MG63 (cell line): ENCODE measurements at regions not wholly inside any gene's neighbourhood (a gene's known extent, or its start where the extent isn't known, plus 50 kb on each side); places are given as distances from the start of the nearest gene placed in this dataset.

ENCODE experiments used
- DNase-seq: peaks from one replicate; pipeline ENCODE4 v3.0.0-alpha.2; 2020
- H3K27me3 ChIP-seq: fragments of 250-450 bp; sonication (Bioruptor Pico); 2 replicates; pipeline ENCODE4 v1.5.1; 2020; ENCODE audit warnings: mild to moderate bottlenecking, moderate library complexity
- H3K36me3 ChIP-seq: fragments of 250-450 bp; sonication (Bioruptor Pico); 2 replicates; pipeline ENCODE4 v1.5.1; 2020; ENCODE audit warnings: mild to moderate bottlenecking, moderate library complexity
- H3K4me3 ChIP-seq: fragments of 250-450 bp; sonication (Bioruptor Pico); 2 replicates; pipeline ENCODE4 v1.5.1; 2020; ENCODE audit warnings: mild to moderate bottlenecking, moderate library complexity
- H3K9me3 ChIP-seq: fragments of 250-450 bp; sonication (Bioruptor Pico); 2 replicates; pipeline ENCODE4 v1.5.1; 2020; ENCODE audit warnings: mild to moderate bottlenecking, moderate library complexity

DNA sequence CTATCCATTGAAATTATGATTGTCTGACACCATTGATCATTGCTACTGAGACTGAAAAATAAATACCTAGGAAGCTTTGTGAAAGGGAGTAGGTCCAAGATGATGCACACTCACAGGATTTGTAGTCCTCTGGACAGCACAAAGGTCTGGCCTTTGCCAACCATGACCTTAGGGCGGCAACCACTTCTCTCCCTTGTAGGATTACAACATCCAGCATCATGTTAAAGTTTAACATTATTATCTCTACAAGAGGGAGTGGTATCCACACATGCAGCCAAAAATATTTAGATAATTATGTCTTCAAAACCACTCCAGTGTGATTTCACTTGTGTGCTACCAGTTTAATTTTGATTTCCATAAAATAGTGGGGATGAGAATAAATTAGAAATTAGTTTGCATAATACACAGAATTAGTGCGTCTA, 51.1 kb upstream of the NHSL1 start:
- no peak overlapping the region for H3K4me3 ChIP-seq
- H3K27me3 ChIP-seq, result no peaks in the 10 kb centered on the region
- H3K9me3 ChIP-seq, result no peaks in the 10 kb centered on the region
- H3K36me3 ChIP-seq, result no peaks in the 10 kb centered on the region; the same call in 1 of the 2 replicates
- peak; percentile 73 for DNase-seq

DNA sequence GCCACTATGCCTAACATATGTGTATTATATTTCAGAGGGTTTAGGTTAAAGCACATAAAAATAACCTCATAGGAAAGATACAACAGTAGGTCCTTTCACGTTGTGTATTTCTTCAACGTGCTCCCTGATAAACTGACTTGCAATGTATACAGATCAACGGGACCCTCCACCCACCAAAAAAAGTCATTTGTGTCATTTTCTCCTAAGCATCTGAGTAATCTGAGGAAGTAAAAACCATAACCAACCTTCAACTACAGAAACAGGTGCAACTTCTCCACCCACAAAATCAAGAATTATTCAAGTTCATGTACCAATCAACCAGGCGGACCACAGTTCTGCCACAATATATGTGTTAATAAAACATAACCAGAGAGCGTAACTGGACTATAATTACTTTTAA, 54.9 kb upstream of the NHSL1 start:
- Histone ChIP-seq H3K36me3 (no peaks in the 10 kb centered on the region), H3K27me3 (no peaks in the 10 kb centered on the region), H3K4me3 (no peak overlapping the region), H3K9me3 (no peaks in the 10 kb centered on the region)
- no peak for DNase-seq

DNA sequence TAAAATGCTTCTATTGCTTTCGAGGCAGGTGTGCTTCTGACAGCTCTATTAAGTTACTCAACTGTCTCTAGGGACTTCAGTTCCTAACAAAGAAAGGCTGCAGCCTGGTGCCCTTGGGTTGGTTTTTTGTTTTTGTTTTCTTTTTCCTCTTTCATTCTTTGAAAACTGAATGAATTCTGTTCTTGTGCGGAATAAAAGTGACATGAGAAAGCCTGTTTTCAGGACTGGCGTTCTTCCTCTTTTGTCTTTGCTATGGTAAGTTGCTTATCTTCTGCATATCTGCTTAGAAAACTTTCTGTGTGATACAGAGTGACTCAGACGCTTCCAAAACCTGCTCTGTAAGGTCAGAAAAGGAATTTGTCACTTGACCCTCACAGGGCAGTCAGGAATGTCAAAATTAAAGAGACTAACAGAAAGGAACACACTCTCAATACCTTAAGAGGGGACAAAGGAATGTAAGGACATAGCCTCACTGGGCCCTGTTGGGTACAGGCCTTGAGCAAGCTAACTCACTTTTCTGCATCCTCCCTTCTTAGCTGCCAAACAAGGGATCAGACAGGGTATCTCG, 56.2 kb upstream of the NHSL1 start:
- Histone ChIP-seq H3K9me3 (no peaks in the 10 kb centered on the region), H3K36me3 (no peaks in the 10 kb centered on the region), H3K4me3 (no peak overlapping the region), H3K27me3 (no peaks in the 10 kb centered on the region)
- no peak for DNase-seq

DNA sequence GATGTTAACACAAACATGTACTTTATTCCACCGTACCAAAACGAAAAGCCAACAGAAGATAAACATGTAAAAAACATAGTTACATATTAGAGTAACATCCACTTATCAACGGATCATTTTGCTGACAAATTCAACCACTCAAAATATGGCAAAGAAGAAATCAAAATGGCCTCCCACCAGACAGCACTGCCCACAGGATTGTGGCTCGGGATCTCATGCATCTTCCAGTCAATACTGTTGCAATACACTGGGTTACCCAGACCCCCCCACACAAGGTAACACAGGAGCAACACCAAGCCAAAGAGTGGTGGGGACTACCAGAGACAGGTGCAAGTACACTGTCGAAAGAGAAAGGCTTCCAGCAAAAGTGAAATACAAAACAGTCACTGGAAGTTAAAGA, 57.9 kb upstream of the NHSL1 start:
- DNase-seq, result no peak
- Histone ChIP-seq H3K9me3 (no peaks in the 10 kb centered on the region), H3K36me3 (no peaks in the 10 kb centered on the region), H3K4me3 (no peak overlapping the region), H3K27me3 (no peaks in the 10 kb centered on the region)

DNA sequence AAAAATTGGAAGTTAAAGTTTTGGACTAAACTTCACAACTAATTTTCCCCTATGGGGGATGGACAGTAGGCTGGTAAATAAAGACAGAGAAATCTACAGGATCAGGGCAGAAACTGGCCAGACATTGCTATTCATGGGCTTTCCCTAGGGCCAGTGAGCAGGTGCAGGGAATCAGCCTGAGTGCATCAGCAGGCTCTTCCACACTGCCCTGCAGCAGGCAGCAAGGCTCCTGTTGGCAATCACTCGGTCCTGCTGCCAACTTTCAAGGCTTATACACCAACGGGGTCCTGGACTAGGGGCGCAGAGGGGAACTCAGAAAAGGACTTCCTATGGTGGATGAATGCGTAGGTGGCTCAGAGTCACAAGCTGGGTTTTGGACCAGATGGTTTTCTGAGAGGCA, 59.8 kb upstream of the NHSL1 start:
- H3K9me3 ChIP-seq, result no peaks in the 10 kb centered on the region
- H3K36me3 ChIP-seq, result no peaks in the 10 kb centered on the region
- DNase-seq, result no peak
- no peak overlapping the region for H3K4me3 ChIP-seq
- no peaks in the 10 kb centered on the region for H3K27me3 ChIP-seq

DNA sequence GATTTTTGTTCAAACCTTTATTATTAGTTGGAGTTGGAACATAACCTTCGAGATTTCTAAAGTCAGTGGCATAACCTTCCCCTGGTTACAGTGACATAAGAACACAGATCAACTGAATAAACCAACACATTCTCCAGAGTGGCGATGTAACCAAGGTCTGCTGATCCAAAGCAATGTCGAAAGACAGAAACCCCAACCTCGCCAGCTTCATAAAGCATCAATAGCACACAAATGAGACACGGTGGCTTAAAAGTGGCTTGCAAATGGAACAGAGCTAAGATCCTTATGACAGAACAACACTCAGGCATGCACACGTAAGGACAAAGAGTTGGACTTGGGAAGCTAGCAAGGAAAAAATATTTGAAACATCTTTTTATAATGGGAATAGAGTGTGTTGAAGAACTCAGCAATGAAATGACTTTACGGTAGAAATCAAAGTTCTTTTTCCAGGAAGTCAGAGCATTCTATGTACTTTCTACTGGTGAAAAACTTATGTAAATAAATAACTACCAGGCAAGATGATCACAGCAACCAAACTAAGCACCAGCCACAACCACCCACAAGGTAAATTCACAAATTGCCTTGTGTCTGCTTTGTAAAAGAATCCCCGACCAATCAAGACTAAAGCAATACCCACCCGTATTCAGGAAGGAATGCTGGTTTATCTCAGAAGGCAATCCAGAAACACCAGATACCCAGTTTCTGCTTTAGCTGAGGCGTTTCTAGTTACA, 61.0 kb upstream of the NHSL1 start:
- Histone ChIP-seq H3K27me3 (no peaks in the 10 kb centered on the region), H3K9me3 (no peaks in the 10 kb centered on the region), H3K4me3 (peak overlapping the region; percentile 5), H3K36me3 (no peaks in the 10 kb centered on the region)
- DNase-seq, result no peak

DNA sequence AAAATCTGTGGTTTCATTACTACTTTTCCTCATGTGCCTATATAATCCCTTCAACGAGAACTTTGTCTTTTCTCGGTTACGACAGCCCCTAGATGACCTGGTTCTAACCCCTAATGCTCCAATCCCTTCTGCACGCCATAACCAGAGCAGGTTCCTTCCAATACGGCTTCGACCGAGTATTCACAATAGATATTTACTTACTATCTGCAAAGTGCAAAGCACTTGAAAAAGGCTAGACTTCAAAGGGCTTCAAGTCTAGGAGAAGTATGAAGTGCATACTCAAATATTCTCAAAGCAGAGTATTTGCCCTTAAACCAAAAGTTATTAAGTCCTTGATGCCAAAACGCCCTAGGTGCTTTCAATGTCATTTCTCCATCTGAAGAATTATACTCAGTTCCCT, 63.4 kb upstream of the NHSL1 start:
- Histone ChIP-seq H3K36me3 (no peaks in the 10 kb centered on the region), H3K27me3 (no peaks in the 10 kb centered on the region), H3K4me3 (no peak overlapping the region), H3K9me3 (no peaks in the 10 kb centered on the region)
- no peak for DNase-seq

DNA sequence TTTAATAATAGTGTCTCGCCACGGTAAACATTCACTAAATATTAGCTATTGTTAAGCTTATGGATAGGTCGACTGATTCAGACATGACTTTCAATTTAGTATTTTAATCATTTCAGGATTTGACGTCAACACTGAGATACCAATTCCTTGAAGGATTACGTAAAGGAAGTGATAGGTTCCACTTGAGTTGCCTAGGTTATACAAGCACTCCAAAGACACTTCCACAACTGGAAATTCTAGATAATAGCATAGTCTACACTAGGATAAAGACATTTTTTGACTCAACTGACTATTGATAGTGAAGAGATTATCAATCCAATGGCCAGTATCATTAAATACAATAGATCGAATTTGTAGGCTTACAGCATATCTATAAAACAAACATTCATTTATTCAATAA, 63.9 kb upstream of the NHSL1 start:
- DNase-seq, result no peak
- H3K9me3 ChIP-seq, result no peaks in the 10 kb centered on the region
- no peaks in the 10 kb centered on the region for H3K36me3 ChIP-seq
- H3K4me3 ChIP-seq, result no peak overlapping the region
- H3K27me3 ChIP-seq, result no peaks in the 10 kb centered on the region

DNA sequence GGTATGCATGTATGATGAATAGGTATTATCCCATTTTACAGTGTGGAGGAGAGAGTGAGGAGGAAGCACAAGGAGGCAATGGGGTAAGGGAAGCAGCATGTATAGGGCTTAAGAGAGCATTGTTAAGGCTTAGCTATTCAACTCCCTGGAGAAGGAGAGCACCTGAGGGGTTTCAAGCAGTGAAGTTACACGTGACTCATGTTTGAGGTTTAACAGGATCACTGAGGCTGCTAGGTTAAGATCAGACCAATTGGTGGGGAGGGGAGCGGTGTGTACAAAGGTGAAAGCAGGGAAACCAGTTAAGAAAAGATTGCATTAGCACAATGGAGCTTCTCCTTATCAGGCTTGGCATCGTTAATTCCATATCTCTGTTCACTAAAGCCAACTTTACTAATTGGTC, 64.4 kb upstream of the NHSL1 start:
- H3K4me3 ChIP-seq, result no peak overlapping the region
- H3K9me3 ChIP-seq, result no peaks in the 10 kb centered on the region
- no peak for DNase-seq
- H3K36me3 ChIP-seq, result no peaks in the 10 kb centered on the region
- no peaks in the 10 kb centered on the region for H3K27me3 ChIP-seq

DNA sequence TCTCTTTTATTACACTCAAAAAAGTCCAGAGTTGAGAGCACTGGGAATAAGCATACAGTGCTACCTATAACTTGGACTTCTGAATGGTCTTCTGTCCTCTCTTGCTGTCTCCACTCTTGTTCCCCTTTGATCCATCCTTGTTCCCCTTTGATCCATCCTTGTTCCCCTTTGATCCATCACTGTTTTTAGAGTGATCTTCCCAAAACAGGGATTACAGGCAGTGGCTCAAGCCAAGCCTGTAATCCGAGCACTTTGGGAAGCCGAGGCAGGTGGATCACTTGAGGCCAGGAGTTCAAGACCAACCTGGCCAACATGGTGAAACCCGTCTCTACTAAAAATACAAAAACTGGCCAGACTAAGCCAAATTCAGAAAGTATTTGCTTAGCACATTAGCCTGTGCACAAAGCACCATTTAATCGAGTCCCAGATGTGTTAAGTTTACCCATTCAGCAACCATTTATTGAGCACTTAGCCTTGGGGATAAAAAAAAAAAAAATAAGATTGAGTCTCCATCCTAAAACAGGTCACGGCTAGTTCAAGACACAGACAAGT, 65.0 kb upstream of the NHSL1 start:
- H3K27me3 ChIP-seq, result no peaks in the 10 kb centered on the region
- H3K4me3 ChIP-seq, result no peak overlapping the region
- no peaks in the 10 kb centered on the region for H3K9me3 ChIP-seq
- no peak for DNase-seq
- H3K36me3 ChIP-seq, result no peaks in the 10 kb centered on the region

DNA sequence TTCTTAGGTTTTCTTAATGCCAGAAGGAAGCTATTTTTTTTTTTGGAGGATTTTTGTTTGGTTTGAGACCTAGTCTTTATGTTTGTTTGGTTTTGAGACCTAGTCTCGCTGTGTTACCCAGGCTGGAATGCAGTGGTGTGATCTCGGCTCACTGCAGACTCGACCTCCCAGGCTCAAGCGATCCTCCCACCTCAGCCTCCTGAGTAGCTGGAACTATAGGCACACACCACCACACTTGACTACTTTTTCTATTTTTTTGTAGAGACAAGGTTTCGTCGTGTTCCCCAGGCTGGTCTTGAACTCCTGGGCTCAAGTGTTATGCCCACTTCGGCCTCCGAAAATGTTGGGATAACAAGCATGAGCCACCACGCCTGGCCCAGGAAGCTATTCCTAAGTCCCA, 67.8 kb upstream of the NHSL1 start:
- no peak for DNase-seq
- Histone ChIP-seq H3K36me3 (no peaks in the 10 kb centered on the region), H3K4me3 (no peak overlapping the region), H3K27me3 (no peaks in the 10 kb centered on the region), H3K9me3 (no peaks in the 10 kb centered on the region)

DNA sequence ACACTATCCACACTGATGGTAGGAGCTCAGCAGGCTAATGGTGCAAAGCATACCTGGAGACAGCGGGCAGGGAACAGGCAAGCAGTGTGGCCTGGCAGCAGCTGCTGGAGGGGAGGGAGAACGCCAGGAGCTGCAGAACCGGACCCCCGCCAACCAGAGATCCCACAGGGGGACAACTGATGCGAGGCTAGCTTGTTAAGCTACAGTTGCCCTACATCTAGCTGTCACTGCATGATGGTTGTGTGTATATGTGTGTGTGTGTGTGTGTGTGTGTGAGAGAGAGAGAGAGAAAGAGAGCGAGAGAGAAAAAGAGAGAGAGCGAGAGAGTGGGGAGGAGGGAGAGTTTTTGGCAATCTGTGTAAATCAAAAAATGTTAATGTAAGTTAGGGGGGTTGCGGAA, 69.7 kb upstream of the NHSL1 start:
- H3K9me3 ChIP-seq, result no peaks in the 10 kb centered on the region
- no peaks in the 10 kb centered on the region for H3K27me3 ChIP-seq
- no peak overlapping the region for H3K4me3 ChIP-seq
- no peak for DNase-seq
- no peaks in the 10 kb centered on the region for H3K36me3 ChIP-seq

DNA sequence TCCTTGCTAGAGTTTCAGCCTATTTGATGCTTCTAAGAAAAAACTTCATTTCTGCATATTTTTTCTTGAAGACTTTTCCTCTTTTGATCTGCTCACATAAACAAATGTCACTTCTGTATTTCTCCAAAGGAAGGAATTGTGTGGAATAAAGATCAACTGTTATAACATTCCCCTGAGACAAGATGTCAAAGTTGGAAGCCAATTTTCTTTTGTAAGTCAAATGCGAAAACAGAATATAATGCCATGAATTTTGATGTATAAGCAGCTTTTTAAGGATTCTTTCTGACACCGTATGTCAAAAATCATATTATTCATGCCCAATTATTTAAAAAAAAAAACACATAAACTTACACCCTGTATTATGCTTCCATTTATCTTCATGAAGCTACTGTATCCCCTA, 70.3 kb upstream of the NHSL1 start:
- H3K36me3 ChIP-seq, result no peaks in the 10 kb centered on the region
- DNase-seq, result no peak
- H3K27me3 ChIP-seq, result no peaks in the 10 kb centered on the region
- H3K9me3 ChIP-seq, result no peaks in the 10 kb centered on the region
- no peak overlapping the region; the same call in 1 of the 2 replicates for H3K4me3 ChIP-seq

DNA sequence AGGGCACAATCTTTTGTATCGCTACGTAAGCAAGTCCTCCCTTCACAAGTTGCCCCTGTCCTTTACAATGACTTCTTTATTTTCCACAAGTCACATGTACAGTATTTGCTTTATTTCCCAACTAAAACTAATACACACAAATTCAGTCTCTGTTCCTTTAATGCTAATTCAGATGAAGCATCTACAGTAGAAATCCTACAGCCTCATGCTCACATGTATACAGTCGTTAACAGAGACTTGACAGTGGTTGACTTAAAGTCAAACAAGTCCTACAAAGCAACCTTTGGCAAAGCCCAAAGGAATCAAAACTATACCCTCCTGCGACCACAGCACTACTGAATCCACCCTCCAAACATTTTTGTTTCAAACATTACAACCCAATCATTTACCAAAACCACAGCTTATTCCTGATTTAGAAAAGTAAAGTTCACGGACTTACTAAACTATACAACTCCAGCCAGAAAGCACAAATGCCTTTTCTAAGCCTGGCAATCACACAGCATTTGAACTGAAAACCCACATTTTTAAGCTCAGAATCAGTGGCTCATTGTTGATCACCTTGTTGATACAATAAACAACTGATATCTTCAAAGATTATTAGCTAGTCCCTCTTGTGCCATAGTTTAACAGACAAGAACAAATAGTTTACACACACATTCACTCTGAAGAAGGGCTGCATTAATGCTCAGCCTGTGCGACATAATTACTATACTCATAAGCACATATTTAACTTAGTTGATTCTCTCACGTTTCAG, 70.9 kb upstream of the NHSL1 start:
- Histone ChIP-seq H3K36me3 (no peaks in the 10 kb centered on the region), H3K4me3 (peak overlapping the region; percentile 41), H3K9me3 (no peaks in the 10 kb centered on the region), H3K27me3 (no peaks in the 10 kb centered on the region)
- no peak for DNase-seq

DNA sequence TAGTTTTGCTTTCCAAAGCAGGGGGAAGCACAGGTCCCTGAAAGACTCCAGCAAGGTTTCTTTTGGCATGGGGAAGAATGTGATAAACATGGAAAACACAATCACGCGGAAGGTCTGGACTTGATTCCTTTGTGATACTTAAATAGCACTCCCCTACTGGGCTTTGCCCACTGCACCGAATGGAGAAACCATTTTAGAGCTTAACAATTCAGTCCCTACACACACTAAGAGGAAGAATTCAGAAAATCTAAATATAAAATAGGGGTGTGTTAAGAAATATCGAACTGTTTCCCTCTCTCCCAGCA, 71.4 kb upstream of the NHSL1 start:
- H3K4me3 ChIP-seq, result peak overlapping the region; percentile 41
- DNase-seq, result no peak
- H3K36me3 ChIP-seq, result no peaks in the 10 kb centered on the region
- no peaks in the 10 kb centered on the region for H3K9me3 ChIP-seq
- no peaks in the 10 kb centered on the region for H3K27me3 ChIP-seq

DNA sequence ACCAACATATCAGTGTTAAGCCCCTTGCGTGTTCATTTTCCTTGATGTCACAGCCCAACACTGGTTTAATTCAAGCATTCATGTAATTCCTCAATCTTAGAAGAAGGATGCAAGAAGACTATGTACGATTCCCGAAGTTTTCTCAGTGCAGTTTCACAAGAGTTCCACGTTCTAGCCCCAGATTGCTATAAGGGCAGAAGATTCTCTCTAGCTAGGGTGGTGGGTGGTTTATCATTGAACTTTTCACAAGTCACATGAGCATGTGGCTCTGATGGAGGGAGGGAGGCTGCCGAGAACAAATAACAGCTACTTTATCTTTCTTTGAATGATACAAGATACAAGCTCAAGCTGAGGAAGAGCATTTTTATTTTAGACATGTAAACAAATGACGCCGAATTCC, 71.9 kb upstream of the NHSL1 start:
- peak overlapping the region; percentile 41 for H3K4me3 ChIP-seq
- H3K36me3 ChIP-seq, result no peaks in the 10 kb centered on the region
- no peaks in the 10 kb centered on the region for H3K9me3 ChIP-seq
- no peaks in the 10 kb centered on the region for H3K27me3 ChIP-seq
- DNase-seq, result no peak

DNA sequence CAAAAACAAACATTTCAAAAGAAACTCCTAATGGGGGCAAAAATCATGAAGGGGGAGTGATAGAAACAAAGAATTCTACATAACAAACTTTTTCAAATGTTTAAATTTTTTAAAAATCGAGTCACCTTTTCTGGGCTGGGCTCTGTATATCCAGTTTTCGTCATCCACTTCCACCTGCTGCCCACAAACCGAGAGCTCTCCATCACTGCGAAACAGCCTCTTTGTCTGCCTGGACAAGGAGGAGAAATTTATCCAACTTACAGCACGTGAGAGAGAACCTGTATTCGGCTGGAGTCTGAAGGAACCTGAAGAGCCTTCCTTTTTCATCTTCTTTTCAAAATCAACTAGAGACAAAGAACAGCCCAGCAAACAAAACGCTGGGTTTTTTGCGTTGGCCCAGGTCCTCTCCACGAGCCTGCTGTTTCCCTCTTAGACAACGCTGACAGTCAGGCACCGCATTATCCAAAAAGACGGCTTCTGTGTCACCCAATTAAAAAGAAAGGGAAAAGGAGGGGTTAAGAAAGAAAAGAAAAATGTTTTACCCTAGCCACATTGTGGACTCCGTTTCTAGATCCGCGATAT, 72.4 kb upstream of the NHSL1 start:
- DNase-seq, result no peak
- Histone ChIP-seq H3K36me3 (no peaks in the 10 kb centered on the region), H3K9me3 (no peaks in the 10 kb centered on the region), H3K4me3 (peak overlapping the region; percentile 41), H3K27me3 (no peaks in the 10 kb centered on the region)
